Activated naive CD4-positive, alpha-beta T cell treated with anti-CD3 and anti-CD28 coated beads for 36 hours (primary cell): ENCODE measurements at regions not wholly inside any gene's neighbourhood (a gene's known extent, or its start where the extent isn't known, plus 50 kb on each side); places are given as distances from the start of the nearest gene placed in this dataset.

ENCODE experiments used
- CTCF ChIA-PET: fragments of 350-600 bp; sonication (Branson Sonifier 250); formaldehyde crosslinking; loops from one replicate; lab custom pipeline; 2021; ENCODE audit warnings: antibody characterized with exemption; lab: Charles Lee
- DNase-seq: peaks from one replicate; pipeline ENCODE4 v3.0.0-alpha.2; 2020
- H3K27ac Mint-ChIP-seq: one replicate; pipeline ENCODE4 v1.8.0; 2021; ENCODE audit warnings: mild to moderate bottlenecking, mixed read lengths
- H3K27me3 Mint-ChIP-seq: one replicate; pipeline ENCODE4 v1.8.0; 2021; ENCODE audit warnings: low read depth, mixed read lengths
- H3K36me3 Mint-ChIP-seq: one replicate; pipeline ENCODE4 v1.8.0; 2021; ENCODE audit warnings: low read depth, mixed read lengths
- H3K4me1 Mint-ChIP-seq: one replicate; pipeline ENCODE4 v1.8.0; 2021; ENCODE audit warnings: low read depth, mixed read lengths
- H3K4me3 Mint-ChIP-seq: one replicate; pipeline ENCODE4 v1.8.0; 2021; ENCODE audit warnings: mild to moderate bottlenecking, moderate library complexity, mixed read lengths
- H3K9me3 Mint-ChIP-seq: one replicate; pipeline ENCODE4 v1.8.0; 2021; ENCODE audit warnings: mixed read lengths
- intact Hi-C: fragments of 100-400 bp; cut with micrococcal nuclease; formaldehyde crosslinking; loops from one replicate; pipeline ENCODE4 v1.15.1; 2023

GRCh38 chr17:33421933-33422332 is 128.8 kb upstream of the ASIC2 start:
- H3K4me1 Mint-ChIP-seq: no peaks in the 10 kb centered on the region
- H3K9me3 Mint-ChIP-seq: peaks cover 4% of the 10 kb centered on the region
- CTCF ChIA-PET: no interaction called here
- peaks cover 7% of the 10 kb centered on the region for H3K27me3 Mint-ChIP-seq
- DNase-seq: no peak
- intact Hi-C loops: no loop called here
- H3K4me3 Mint-ChIP-seq: no peak overlapping the region
- H3K27ac Mint-ChIP-seq: no peak overlapping the region
- H3K36me3 Mint-ChIP-seq: no peaks in the 10 kb centered on the region

- Mint-ChIP-seq H3K36me3 (no peaks in the 10 kb centered on the region), H3K27ac (no peak overlapping the region), H3K27me3 (no peaks in the 10 kb centered on the region), H3K9me3 (no peaks in the 10 kb centered on the region), H3K4me3 (no peak overlapping the region), H3K4me1 (no peaks in the 10 kb centered on the region)
- intact Hi-C loops: no loop called here
- CTCF ChIA-PET: no interaction called here
- DNase-seq: no peak
Measured at GRCh38 chr17:33433581-33433980, 140.5 kb upstream of the ASIC2 start.

DNA sequence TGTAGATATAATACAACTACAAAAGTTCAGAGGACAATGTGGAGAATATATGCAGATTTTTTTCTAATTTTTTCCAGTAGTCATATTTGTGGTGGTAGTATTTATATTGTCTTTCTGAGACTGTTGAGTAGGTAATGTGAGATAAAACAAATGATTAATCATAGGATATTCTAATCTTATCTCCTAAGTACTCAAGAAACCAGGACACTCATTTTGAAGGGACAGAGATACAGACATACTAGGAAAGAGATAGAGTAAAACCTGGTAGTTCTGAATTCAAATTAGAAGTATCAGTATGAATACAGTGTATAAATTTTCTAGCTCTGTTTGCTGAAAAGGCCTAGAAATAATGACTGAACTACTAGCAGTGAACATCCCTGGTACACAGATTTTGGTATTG is 141.7 kb upstream of the ASIC2 start:
- H3K27me3 Mint-ChIP-seq: no peaks in the 10 kb centered on the region
- H3K27ac Mint-ChIP-seq: no peak overlapping the region
- H3K4me3 Mint-ChIP-seq: no peak overlapping the region
- H3K36me3 Mint-ChIP-seq: no peaks in the 10 kb centered on the region
- CTCF ChIA-PET: no interaction called here
- H3K4me1 Mint-ChIP-seq: no peaks in the 10 kb centered on the region
- no peak for DNase-seq
- no peaks in the 10 kb centered on the region for H3K9me3 Mint-ChIP-seq
- intact Hi-C loops: no loop called here

DNA sequence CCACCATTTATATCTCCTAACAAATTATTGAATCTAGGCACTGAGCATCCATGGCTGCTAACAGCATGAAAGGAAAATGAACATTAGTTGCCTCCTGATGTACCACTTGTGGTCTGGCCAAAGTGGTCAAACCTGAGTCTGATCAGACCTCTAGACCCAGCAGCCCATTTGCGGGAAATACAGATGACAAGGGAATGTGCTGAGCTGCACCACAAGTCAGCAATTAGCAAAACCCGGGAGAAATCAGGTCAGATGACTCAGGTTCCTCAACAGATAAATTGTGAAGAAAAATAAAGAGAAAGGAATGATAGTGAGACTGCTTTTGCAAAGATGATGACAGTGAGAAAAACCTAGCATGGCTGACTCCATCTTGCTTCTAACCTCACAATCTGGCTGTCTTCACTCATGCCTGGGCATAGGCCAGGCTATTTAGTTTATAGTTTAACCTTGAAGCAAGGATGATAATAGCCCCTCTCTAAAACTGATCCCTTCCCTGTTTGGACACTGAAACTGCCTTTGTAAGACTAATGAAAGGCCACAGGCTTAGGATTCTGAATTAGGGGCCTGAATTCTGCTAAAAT is 142.7 kb upstream of the ASIC2 start:
- no peaks in the 10 kb centered on the region for H3K9me3 Mint-ChIP-seq
- no peak for DNase-seq
- intact Hi-C loops: no loop called here
- no peaks in the 10 kb centered on the region for H3K27me3 Mint-ChIP-seq
- no peak overlapping the region for H3K27ac Mint-ChIP-seq
- no peaks in the 10 kb centered on the region for H3K4me1 Mint-ChIP-seq
- no peaks in the 10 kb centered on the region for H3K36me3 Mint-ChIP-seq
- no peak overlapping the region for H3K4me3 Mint-ChIP-seq
- CTCF ChIA-PET: no interaction called here

DNA sequence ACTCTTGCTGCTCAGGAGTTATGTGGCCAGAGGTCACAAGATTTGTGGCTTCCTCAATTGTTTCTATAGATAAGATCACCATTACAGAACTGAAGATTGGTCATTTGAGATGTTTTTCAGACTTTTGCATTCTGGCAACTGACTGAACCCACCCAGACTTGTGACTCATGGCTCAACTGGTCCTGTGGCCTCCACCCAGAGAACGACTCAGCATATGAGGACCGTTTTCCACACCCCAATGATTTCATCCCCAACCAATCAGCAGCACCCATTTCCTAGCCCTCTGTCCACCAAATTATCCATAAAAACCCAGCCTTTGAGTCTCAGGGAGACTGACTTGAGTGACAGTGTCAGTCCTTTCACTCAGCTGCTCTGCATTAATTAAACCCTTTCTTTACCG is 143.2 kb upstream of the ASIC2 start:
- no peaks in the 10 kb centered on the region for H3K4me1 Mint-ChIP-seq
- H3K27me3 Mint-ChIP-seq: no peaks in the 10 kb centered on the region
- intact Hi-C loops: no loop called here
- H3K4me3 Mint-ChIP-seq: no peak overlapping the region
- no peaks in the 10 kb centered on the region for H3K9me3 Mint-ChIP-seq
- no peak overlapping the region for H3K27ac Mint-ChIP-seq
- H3K36me3 Mint-ChIP-seq: no peaks in the 10 kb centered on the region
- CTCF ChIA-PET: no interaction called here
- no peak for DNase-seq

GRCh38 chr17:33438139-33438538 is 145.0 kb upstream of the ASIC2 start:
- Mint-ChIP-seq H3K27me3 (no peaks in the 10 kb centered on the region), H3K36me3 (peaks cover under 1% of the 10 kb centered on the region), H3K9me3 (peaks cover 1% of the 10 kb centered on the region), H3K27ac (no peak overlapping the region), H3K4me1 (no peaks in the 10 kb centered on the region), H3K4me3 (no peak overlapping the region)
- DNase-seq: no peak
- CTCF ChIA-PET: no interaction called here
- intact Hi-C loops: no loop called here

GRCh38 chr17:33438578-33438977 is 145.5 kb upstream of the ASIC2 start:
- Mint-ChIP-seq H3K4me1 (no peaks in the 10 kb centered on the region), H3K27me3 (no peaks in the 10 kb centered on the region), H3K9me3 (peaks cover 2% of the 10 kb centered on the region), H3K4me3 (no peak overlapping the region), H3K27ac (no peak overlapping the region), H3K36me3 (peaks cover 1% of the 10 kb centered on the region)
- no peak for DNase-seq
- CTCF ChIA-PET: no interaction called here
- intact Hi-C loops: no loop called here

- intact Hi-C loops: no loop called here
- H3K9me3 Mint-ChIP-seq: peaks cover 2% of the 10 kb centered on the region
- no peak overlapping the region for H3K27ac Mint-ChIP-seq
- H3K4me1 Mint-ChIP-seq: no peaks in the 10 kb centered on the region
- CTCF ChIA-PET: no interaction called here
- no peaks in the 10 kb centered on the region for H3K27me3 Mint-ChIP-seq
- DNase-seq: no peak
- no peak overlapping the region for H3K4me3 Mint-ChIP-seq
- peaks cover 1% of the 10 kb centered on the region for H3K36me3 Mint-ChIP-seq
Measured at GRCh38 chr17:33442320-33442719, 149.2 kb upstream of the ASIC2 start.

- Mint-ChIP-seq H3K4me1 (no peaks in the 10 kb centered on the region), H3K4me3 (no peak overlapping the region)
- CTCF ChIA-PET: no interaction called here
Measured at GRCh38 chr17:33444731-33445130, 151.6 kb upstream of the ASIC2 start.

GRCh38 chr17:33447090-33447489 is 154.0 kb upstream of the ASIC2 start:
- H3K9me3 Mint-ChIP-seq: peaks cover 8% of the 10 kb centered on the region
- no peak overlapping the region for H3K27ac Mint-ChIP-seq
- no peak for DNase-seq
- CTCF ChIA-PET: no interaction called here
- intact Hi-C loops: no loop called here
- H3K27me3 Mint-ChIP-seq: peaks cover 3% of the 10 kb centered on the region
- no peak overlapping the region for H3K4me3 Mint-ChIP-seq
- no peaks in the 10 kb centered on the region for H3K4me1 Mint-ChIP-seq
- H3K36me3 Mint-ChIP-seq: peaks cover 1% of the 10 kb centered on the region

More at GRCh38 chr17:33444731-33445130, 151.6 kb upstream of the ASIC2 start:
- intact Hi-C loops: no loop called here
- H3K27ac Mint-ChIP-seq: no peak overlapping the region
- H3K36me3 Mint-ChIP-seq: peaks cover 1% of the 10 kb centered on the region
- peaks cover 8% of the 10 kb centered on the region for H3K9me3 Mint-ChIP-seq
- DNase-seq: no peak
- no peaks in the 10 kb centered on the region for H3K27me3 Mint-ChIP-seq

- Mint-ChIP-seq H3K36me3 (no peaks in the 10 kb centered on the region), H3K27ac (no peak overlapping the region), H3K4me1 (no peaks in the 10 kb centered on the region), H3K9me3 (peaks cover 6% of the 10 kb centered on the region), H3K27me3 (peaks cover 3% of the 10 kb centered on the region), H3K4me3 (no peak overlapping the region)
- intact Hi-C loops: no loop called here
- no peak for DNase-seq
- CTCF ChIA-PET: no interaction called here
Measured at GRCh38 chr17:33451221-33451620, 158.1 kb upstream of the ASIC2 start.

GRCh38 chr17:33457477-33457876 is 164.4 kb upstream of the ASIC2 start:
- no peaks in the 10 kb centered on the region for H3K36me3 Mint-ChIP-seq
- peaks cover 11% of the 10 kb centered on the region for H3K27me3 Mint-ChIP-seq
- no peaks in the 10 kb centered on the region for H3K4me1 Mint-ChIP-seq
- DNase-seq: no peak
- intact Hi-C loops: no loop called here
- CTCF ChIA-PET: no interaction called here
- no peak overlapping the region for H3K27ac Mint-ChIP-seq
- no peak overlapping the region for H3K4me3 Mint-ChIP-seq
- no peaks in the 10 kb centered on the region for H3K9me3 Mint-ChIP-seq

- H3K27ac Mint-ChIP-seq: no peak overlapping the region
- H3K4me1 Mint-ChIP-seq: no peaks in the 10 kb centered on the region
- H3K27me3 Mint-ChIP-seq: peaks cover 11% of the 10 kb centered on the region
- intact Hi-C loops: no loop called here
- no peak for DNase-seq
- H3K9me3 Mint-ChIP-seq: no peaks in the 10 kb centered on the region
- CTCF ChIA-PET: no interaction called here
- H3K36me3 Mint-ChIP-seq: no peaks in the 10 kb centered on the region
- H3K4me3 Mint-ChIP-seq: no peak overlapping the region
Measured at GRCh38 chr17:33459078-33459940, 166.2 kb upstream of the ASIC2 start.
